Body of pancreas (tissue), 4 donors: ENCODE measurements at regions not wholly inside any gene's neighbourhood (a gene's known extent, or its start where the extent isn't known, plus 50 kb on each side); places are given as distances from the start of the nearest gene placed in this dataset.

Experiments used
- ATAC-seq: fragments of 150-250 bp; one replicate; pipeline ENCODE4 v1.9.1; 2016
- DNase-seq, 4 donors: peaks; one replicate each; pipeline ENCODE4 v3.0.0-alpha.2; 2019
- H3K27ac ChIP-seq, 4 donors: fragments of 200-600 bp; sonication (generic); 1 replicate in 3 of 4; 2 replicates in 1 of 4; pipeline versions ENCODE4 v1.5.1 to v1.6.1; 2016 to 2019; ENCODE audit warnings: mild to moderate bottlenecking in 1 of 4, mixed read lengths in 1 of 4, moderate library complexity in 1 of 4
- H3K27me3 ChIP-seq, 2 donors: fragments of 200-600 bp; sonication (generic); one replicate each; pipeline ENCODE4 v1.6.0; 2016; ENCODE audit warnings: mild to moderate bottlenecking in 1 of 2
- H3K36me3 ChIP-seq, 2 donors: fragments of 200-600 bp; sonication (generic); replicated peaks in 1 of 2; 2 replicates each; pipeline ENCODE4 v1.5.1; 2016; ENCODE audit warnings: low read depth in 2 of 2; ENCODE audit not compliant: insufficient read depth in 1 of 2
- H3K4me1 ChIP-seq: fragments of 200-600 bp; sonication (generic); one replicate; pipeline ENCODE4 v1.6.0; 2016
- H3K4me3 ChIP-seq, 2 donors: fragments of 200-600 bp; sonication (generic); 1 replicate in 1 of 2; 2 replicates in 1 of 2; pipeline ENCODE4 v1.5.1; 2016 to 2019
- H3K9me3 ChIP-seq, 3 donors: fragments of 200-600 bp; sonication (generic); 1 replicate in 2 of 3; 2 replicates in 1 of 3; pipeline ENCODE4 v1.5.1; 2016
- CTCF ChIP-seq, 7 experiments: fragments of 450-650 bp in 4 of 7; fragments of 200-600 bp in 3 of 7; sonication (generic) in 3 of 7; IDR thresholded peaks; one replicate each; pipeline ENCODE4 v1.5.1; 2016 to 2019; ENCODE audit warnings: antibody characterized with exemption in 7 of 7
- POLR2A ChIP-seq, 3 donors: fragments of 450-650 bp; IDR thresholded peaks; one replicate each; pipeline ENCODE4 v1.6.1; 2016; ENCODE audit warnings: antibody characterized with exemption in 3 of 3, mild to moderate bottlenecking in 2 of 3
- WGBS, 2 donors: methylation state at CpG; one replicate each; pipeline ENCODE4 v1.1.5; 2017; 5-methylcytosine and 5-hydroxymethylcytosine counted together
- intact Hi-C: fragments of 100-400 bp; cut with DNase I; formaldehyde crosslinking; loops from one replicate; pipeline ENCODE4 v1.15.1; 2023

- H3K4me3 ChIP-seq = no peak overlapping the region
- no peaks in the 10 kb centered on the region for H3K4me1 ChIP-seq
- no peaks in the 10 kb centered on the region for H3K36me3 ChIP-seq
- ATAC-seq (no peak), DNase-seq (no peak)
- TF ChIP-seq CTCF (IDR thresholded peaks at IDR 0.05) (no peak), POLR2A (IDR thresholded peaks at IDR 0.05) (no peak)
- WGBS, 2 donors = 0 to 24% methylated on average over 1 of the region's 1 CpG
- H3K27ac ChIP-seq = no peak overlapping the region
- H3K9me3 ChIP-seq = no peaks in the 10 kb centered on the region
- intact Hi-C loops = no loop called here
- no peaks in the 10 kb centered on the region for H3K27me3 ChIP-seq
Observed at GRCh38 chr2:103144837-103145236, 383.0 kb downstream of the TMEM182 start.

GRCh38 chr2:103145739-103146138 is 383.9 kb downstream of the TMEM182 start:
- H3K36me3 ChIP-seq = no peaks in the 10 kb centered on the region
- TF ChIP-seq CTCF (IDR thresholded peaks at IDR 0.05) (no peak), POLR2A (IDR thresholded peaks at IDR 0.05) (no peak)
- intact Hi-C loops = no loop called here
- WGBS, 2 donors = 56 to 63% methylated on average over 1 of the region's 1 CpG
- H3K27ac ChIP-seq = no peak overlapping the region
- DNase-seq = no peak
- no peak overlapping the region for H3K4me3 ChIP-seq
- no peaks in the 10 kb centered on the region for H3K27me3 ChIP-seq
- no peaks in the 10 kb centered on the region for H3K4me1 ChIP-seq
- ATAC-seq = no peak
- H3K9me3 ChIP-seq = no peaks in the 10 kb centered on the region

GRCh38 chr2:103151046-103151445 is 389.2 kb downstream of the TMEM182 start:
- no peak for DNase-seq
- Histone ChIP-seq H3K36me3 (no peaks in the 10 kb centered on the region), H3K9me3 (no peaks in the 10 kb centered on the region), H3K4me1 (no peaks in the 10 kb centered on the region), H3K4me3 (no peak overlapping the region), H3K27ac (no peak overlapping the region), H3K27me3 (peaks cover 0 to 3% of the 10 kb centered on the region in 2 donors)
- ATAC-seq = no peak
- 76 to 90% methylated on average over 3 of the region's 3 CpGs for WGBS, 2 donors
- intact Hi-C loops = no loop called here
- no peak for TF ChIP-seq CTCF (IDR thresholded peaks at IDR 0.05)
- no peak for TF ChIP-seq POLR2A (IDR thresholded peaks at IDR 0.05)

GRCh38 chr2:103152556-103152955 is 390.7 kb downstream of the TMEM182 start:
- Histone ChIP-seq H3K27me3 (peaks cover 0 to 3% of the 10 kb centered on the region in 2 donors), H3K36me3 (no peaks in the 10 kb centered on the region), H3K27ac (no peak overlapping the region), H3K4me1 (no peaks in the 10 kb centered on the region), H3K9me3 (no peaks in the 10 kb centered on the region), H3K4me3 (no peak overlapping the region)
- ATAC-seq = no peak
- intact Hi-C loops = no loop called here
- no peak for DNase-seq
- no peak for TF ChIP-seq CTCF (IDR thresholded peaks at IDR 0.05)
- 43 to 51% methylated on average over 2 of the region's 2 CpGs for WGBS, 2 donors

- no peaks in the 10 kb centered on the region for H3K36me3 ChIP-seq
- no peak overlapping the region for H3K4me3 ChIP-seq
- H3K4me1 ChIP-seq = no peaks in the 10 kb centered on the region
- H3K27me3 ChIP-seq = peaks cover 0 to 3% of the 10 kb centered on the region in 2 donors
- WGBS, 2 donors = 63% methylated on average over 9 of the region's 9 CpGs
- no peak overlapping the region for H3K27ac ChIP-seq
- DNase-seq = no peak
- ATAC-seq = no peak
- intact Hi-C loops = no loop called here
- TF ChIP-seq CTCF (IDR thresholded peaks at IDR 0.05) = no peak
- TF ChIP-seq POLR2A (IDR thresholded peaks at IDR 0.05) = no peak
- H3K9me3 ChIP-seq = no peaks in the 10 kb centered on the region
Observed at GRCh38 chr2:103153580-103154284, 391.9 kb downstream of the TMEM182 start.
